Caco-2 (cell line): ENCODE measurements at regions not wholly inside any gene's neighbourhood (a gene's known extent, or its start where the extent isn't known, plus 50 kb on each side); places are given as distances from the start of the nearest gene placed in this dataset.

Source experiments
- BruUV-seq: library from RNA; stranded (reverse); fragments of 400-500 nt; replicated peaks from 2 replicates; lab custom pipeline; 2021; lab: Mats Ljungman, UMichigan
- CTCF ChIA-PET: fragments of 300-600 bp; sonication (Branson Sonifier 250); formaldehyde crosslinking; loops from one replicate; lab custom pipeline; 2022; ENCODE audit warnings: antibody characterized with exemption; lab: Charles Lee
- POLR2A ChIA-PET: fragments of 300-600 bp; sonication (Branson Sonifier 250); formaldehyde crosslinking; loops from one replicate; lab custom pipeline; 2022; ENCODE audit warnings: antibody characterized with exemption; lab: Charles Lee
- DNase-seq, 2 experiments: peaks; one replicate each; pipeline versions ENCODE4 v3.0.0 to v3.0.0-alpha.2; 2020 to 2022
- H3K27me3 ChIP-seq: replicated peaks from 2 replicates; pipeline ENCODE4 v1.6.0; 2011; ENCODE audit warnings: low read length; ENCODE audit not compliant: control insufficient read depth, insufficient read depth
- H3K36me3 ChIP-seq: 2 replicates; pipeline ENCODE4 v1.5.1; 2011; ENCODE audit warnings: low read length; ENCODE audit not compliant: control insufficient read depth, insufficient read depth
- H3K4me1 ChIP-seq: fragments of 250-450 bp; sonication (Bioruptor Pico); 2 replicates; pipeline ENCODE4 v1.5.1; 2020; ENCODE audit warnings: mild to moderate bottlenecking
- H3K4me3 ChIP-seq: 2 replicates; pipeline ENCODE4 v1.5.1; 2011; ENCODE audit warnings: low read depth, mild to moderate bottlenecking, control low read depth, low read length
- H3K9me3 ChIP-seq: fragments of 250-450 bp; sonication (Bioruptor Pico); 2 replicates; pipeline ENCODE4 v1.5.1; 2020; ENCODE audit warnings: mild to moderate bottlenecking, moderate library complexity
- H3K27ac Mint-ChIP-seq: one replicate; pipeline ENCODE4 v1.8.0; 2022; ENCODE audit warnings: mixed read lengths; ENCODE audit not compliant: unreplicated experiment
- H3K27me3 Mint-ChIP-seq: one replicate; pipeline ENCODE4 v1.8.0; 2022; ENCODE audit warnings: mixed read lengths; ENCODE audit not compliant: insufficient read depth, unreplicated experiment
- H3K36me3 Mint-ChIP-seq: one replicate; pipeline ENCODE4 v1.8.0; 2022; ENCODE audit warnings: mild to moderate bottlenecking, mixed read lengths; ENCODE audit not compliant: insufficient read depth, unreplicated experiment
- H3K4me1 Mint-ChIP-seq: one replicate; pipeline ENCODE4 v1.8.0; 2022; ENCODE audit warnings: low read depth, mixed read lengths; ENCODE audit not compliant: unreplicated experiment
- H3K4me3 Mint-ChIP-seq: one replicate; pipeline ENCODE4 v1.8.0; 2022; ENCODE audit warnings: mild to moderate bottlenecking, moderate library complexity, mixed read lengths; ENCODE audit not compliant: unreplicated experiment
- H3K9me3 Mint-ChIP-seq: one replicate; pipeline ENCODE4 v1.8.0; 2022; ENCODE audit warnings: mixed read lengths; ENCODE audit not compliant: unreplicated experiment
- CTCF ChIP-seq, 2 experiments: fragments of 200-600 bp in 1 of 2; IDR thresholded peaks; 1 replicate in 1 of 2; 2 replicates in 1 of 2; pipeline versions ENCODE4 v1.5.1 to v1.8.0; 2011 to 2022; ENCODE audit warnings: antibody characterized with exemption in 1 of 2, control low read depth in 1 of 2, inconsistent platforms in 1 of 2, low read depth in 1 of 2, low read length in 1 of 2, mild to moderate bottlenecking in 1 of 2, moderate library complexity in 1 of 2; ENCODE audit not compliant: insufficient read depth in 1 of 2, severe bottlenecking in 1 of 2, unreplicated experiment in 1 of 2
- intact Hi-C: fragments of 100-400 bp; cut with micrococcal nuclease; formaldehyde crosslinking; loops from one replicate; pipeline ENCODE4 v1.10.0; 2022; ENCODE audit not compliant: unreplicated experiment

DNA sequence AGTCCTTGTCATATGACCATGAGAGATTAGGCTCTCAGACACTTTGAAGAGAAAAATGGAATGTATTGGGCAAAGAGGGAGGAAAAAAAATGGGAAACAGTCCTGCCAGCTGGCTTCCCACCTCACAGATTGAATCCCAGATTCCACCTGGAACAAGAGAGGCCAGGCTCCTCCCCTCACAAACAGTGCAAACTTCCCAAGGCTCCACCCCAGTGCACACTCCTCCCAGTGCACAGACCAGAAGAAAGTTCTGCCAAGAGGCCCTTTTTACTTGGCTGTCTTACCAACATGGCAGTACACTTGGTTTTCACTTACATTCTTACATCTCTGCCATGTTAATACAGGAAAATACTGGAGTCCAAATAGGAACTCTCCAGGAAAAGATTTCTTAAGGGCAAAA lies 202.3 kb downstream of the AHR start:
- H3K4me1 ChIP-seq, result peaks cover 25% of the 10 kb centered on the region
- H3K4me3 Mint-ChIP-seq, result no peak overlapping the region
- H3K27me3 Mint-ChIP-seq, result no peaks in the 10 kb centered on the region
- no peak overlapping the region for H3K4me3 ChIP-seq
- H3K9me3 Mint-ChIP-seq, result peaks cover 16% of the 10 kb centered on the region
- H3K36me3 ChIP-seq, result no peaks in the 10 kb centered on the region
- no peaks in the 10 kb centered on the region for H3K36me3 Mint-ChIP-seq
- intact Hi-C loops, result no loop called here
- no peaks in the 10 kb centered on the region for H3K27me3 ChIP-seq
- H3K4me1 Mint-ChIP-seq, result peaks cover 10% of the 10 kb centered on the region
- no peak for TF ChIP-seq CTCF (IDR thresholded peaks at IDR 0.05; ENCODE audit: insufficient read depth in 1 of 2, low read depth in 1 of 2, low read length in 1 of 2, severe bottlenecking in 1 of 2, unreplicated experiment in 1 of 2)
- no peaks in the 10 kb centered on the region for H3K9me3 ChIP-seq
- no peak overlapping the region for H3K27ac Mint-ChIP-seq
- no TSS peak for BruUV-seq
- CTCF ChIA-PET, result no interaction called here
- POLR2A ChIA-PET, result no interaction called here
- no peak for DNase-seq

GRCh38 chr7:17501441-17502212 lies 203.2 kb downstream of the AHR start:
- no peak for TF ChIP-seq CTCF (IDR thresholded peaks at IDR 0.05; ENCODE audit: insufficient read depth in 1 of 2, low read depth in 1 of 2, low read length in 1 of 2, severe bottlenecking in 1 of 2, unreplicated experiment in 1 of 2)
- Mint-ChIP-seq H3K9me3 (peaks cover 22% of the 10 kb centered on the region), H3K27me3 (no peaks in the 10 kb centered on the region), H3K4me3 (no peak overlapping the region), H3K27ac (no peak overlapping the region), H3K4me1 (peaks cover 9% of the 10 kb centered on the region), H3K36me3 (no peaks in the 10 kb centered on the region)
- DNase-seq, result no peak
- Histone ChIP-seq H3K9me3 (no peaks in the 10 kb centered on the region), H3K4me1 (peaks cover 24% of the 10 kb centered on the region), H3K36me3 (no peaks in the 10 kb centered on the region), H3K27me3 (no peaks in the 10 kb centered on the region), H3K4me3 (no peak overlapping the region)
- CTCF ChIA-PET, result no interaction called here
- intact Hi-C loops, result no loop called here
- POLR2A ChIA-PET, result interaction anchor here (0.7 kb wide), 1 partner anchor 116 kb away, joined by 5 read pairs; no protein-coding TSS in a partner anchor
- no TSS peak for BruUV-seq

DNA sequence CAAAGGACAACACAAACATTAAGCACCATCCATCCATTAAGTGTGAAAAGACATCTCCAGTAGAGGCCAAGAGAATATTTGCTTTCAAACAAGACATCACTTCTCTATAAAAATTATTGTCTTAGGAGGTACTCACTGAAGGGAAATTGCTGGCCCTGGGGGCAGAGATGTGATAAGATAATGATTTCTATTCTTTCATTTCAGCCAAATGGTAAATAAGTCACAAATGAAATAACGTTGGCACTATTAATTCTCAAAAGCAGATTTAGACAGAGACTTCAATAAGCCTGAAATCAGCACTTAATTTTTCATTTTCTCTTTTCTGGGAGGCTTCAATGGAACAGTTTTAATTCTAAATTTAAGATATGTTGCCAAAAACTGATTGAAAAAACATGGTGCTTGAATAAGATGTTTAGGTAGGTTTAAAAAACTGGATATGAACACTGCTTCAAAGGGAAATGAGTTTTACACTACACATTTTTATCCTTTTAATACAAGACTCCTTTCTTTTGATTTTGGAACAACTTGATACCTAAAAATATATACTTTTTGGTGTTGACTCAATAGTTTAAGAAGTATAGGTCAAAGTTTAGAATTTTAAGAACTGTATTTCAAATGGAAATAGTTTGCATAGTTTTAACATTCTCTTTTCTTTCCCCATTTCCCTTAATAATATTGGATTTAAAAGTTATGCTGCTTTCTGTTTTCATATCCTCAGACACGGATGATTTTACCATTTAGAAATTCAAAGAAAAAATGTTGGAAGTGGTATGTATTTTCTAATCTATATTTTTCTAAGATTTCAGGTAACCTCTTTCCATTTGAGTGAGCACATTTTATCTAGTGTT lies 204.0 kb downstream of the AHR start:
- ChIA-PET POLR2A (no interaction called here), CTCF (no interaction called here)
- Histone ChIP-seq H3K9me3 (no peaks in the 10 kb centered on the region), H3K4me1 (peaks cover 30% of the 10 kb centered on the region), H3K36me3 (no peaks in the 10 kb centered on the region), H3K4me3 (no peak overlapping the region), H3K27me3 (no peaks in the 10 kb centered on the region)
- BruUV-seq, result no TSS peak
- H3K27me3 Mint-ChIP-seq, result no peaks in the 10 kb centered on the region
- peaks cover 14% of the 10 kb centered on the region for H3K4me1 Mint-ChIP-seq
- intact Hi-C loops, result no loop called here
- no peak overlapping the region for H3K4me3 Mint-ChIP-seq
- no peak for DNase-seq
- no peaks in the 10 kb centered on the region for H3K36me3 Mint-ChIP-seq
- no peak overlapping the region for H3K27ac Mint-ChIP-seq
- TF ChIP-seq CTCF (IDR thresholded peaks at IDR 0.05; ENCODE audit: insufficient read depth in 1 of 2, low read depth in 1 of 2, low read length in 1 of 2, severe bottlenecking in 1 of 2, unreplicated experiment in 1 of 2), result no peak
- H3K9me3 Mint-ChIP-seq, result peaks cover 25% of the 10 kb centered on the region
